HCT116 (cell line): ENCODE measurements at regions not wholly inside any gene's neighbourhood (a gene's known extent, or its start where the extent isn't known, plus 50 kb on each side); places are given as distances from the start of the nearest gene placed in this dataset.

Source experiments
- CEBPB ChIP-seq: IDR thresholded peaks from 2 replicates; pipeline ENCODE4 v1.6.1; 2012; ENCODE audit warnings: low read depth
- EZH2 ChIP-seq: fragments of 200-600 bp; sonication (generic); IDR thresholded peaks from 2 replicates; pipeline ENCODE4 v1.6.1; 2017; ENCODE audit warnings: antibody characterized with exemption, mixed run types
- EZH2phosphoT487 ChIP-seq: fragments of 200-600 bp; IDR thresholded peaks from 2 replicates; pipeline ENCODE4 v1.6.1; 2018; ENCODE audit warnings: antibody characterized with exemption, borderline replicate concordance
- POLR2A ChIP-seq: IDR thresholded peaks from 2 replicates; pipeline ENCODE4 v1.7.0; 2011; ENCODE audit warnings: borderline replicate concordance; ENCODE audit not compliant: insufficient read depth, insufficient read length; ENCODE audit errors: extremely low read depth
- POLR2AphosphoS5 ChIP-seq: IDR thresholded peaks from 2 replicates; pipeline ENCODE4 v1.6.1; 2011; ENCODE audit warnings: mild to moderate bottlenecking, low read depth, low read length, moderate library complexity
- REST ChIP-seq: IDR thresholded peaks from 2 replicates; pipeline ENCODE4 v1.6.1; 2012; ENCODE audit warnings: low read depth
- SIN3A ChIP-seq: IDR thresholded peaks from 2 replicates; pipeline ENCODE4 v1.6.1; 2012; ENCODE audit warnings: low read depth
- SP1 ChIP-seq: IDR thresholded peaks from 2 replicates; pipeline ENCODE4 v1.6.1; 2012; ENCODE audit warnings: low read depth
- TF ChIP-seq, protein P1 (sequence below), 3 experiments: fragments of 200-600 bp in 1 of 3; sonication (generic) in 1 of 3; IDR thresholded peaks in 2 of 3; conservative IDR thresholded peaks in 1 of 3; 2 replicates each; pipeline ENCODE4 v1.5.1; 2012 to 2017; ENCODE audit warnings: low read depth in 2 of 3, low read length in 2 of 3, antibody characterized with exemption in 1 of 3, borderline replicate concordance in 1 of 3, control low read depth in 1 of 3, mild to moderate bottlenecking in 1 of 3, mixed read lengths in 1 of 3, mixed run types in 1 of 3, moderate library complexity in 1 of 3; ENCODE audit not compliant: insufficient read depth in 1 of 3

DNA sequence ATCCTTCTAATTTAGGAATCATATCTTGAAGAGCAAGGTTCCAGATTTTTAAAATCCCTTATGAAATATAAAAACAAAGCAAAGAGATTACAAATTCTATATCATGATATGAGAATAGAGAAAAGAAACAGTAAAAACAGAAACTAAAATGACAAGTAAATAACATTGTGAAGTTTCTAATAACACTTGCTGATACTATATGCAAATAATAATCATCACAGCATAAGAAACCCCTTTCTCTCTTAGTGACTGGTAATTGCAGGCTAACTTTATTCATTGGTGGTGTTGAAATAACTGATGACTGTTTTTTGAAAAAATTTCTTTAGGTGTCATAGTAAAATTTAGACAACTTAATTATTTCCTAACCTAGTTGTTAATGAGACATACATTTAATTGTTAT lies 281.6 kb downstream of the PLA2G4A start:
- TF ChIP-seq, protein P1, sequence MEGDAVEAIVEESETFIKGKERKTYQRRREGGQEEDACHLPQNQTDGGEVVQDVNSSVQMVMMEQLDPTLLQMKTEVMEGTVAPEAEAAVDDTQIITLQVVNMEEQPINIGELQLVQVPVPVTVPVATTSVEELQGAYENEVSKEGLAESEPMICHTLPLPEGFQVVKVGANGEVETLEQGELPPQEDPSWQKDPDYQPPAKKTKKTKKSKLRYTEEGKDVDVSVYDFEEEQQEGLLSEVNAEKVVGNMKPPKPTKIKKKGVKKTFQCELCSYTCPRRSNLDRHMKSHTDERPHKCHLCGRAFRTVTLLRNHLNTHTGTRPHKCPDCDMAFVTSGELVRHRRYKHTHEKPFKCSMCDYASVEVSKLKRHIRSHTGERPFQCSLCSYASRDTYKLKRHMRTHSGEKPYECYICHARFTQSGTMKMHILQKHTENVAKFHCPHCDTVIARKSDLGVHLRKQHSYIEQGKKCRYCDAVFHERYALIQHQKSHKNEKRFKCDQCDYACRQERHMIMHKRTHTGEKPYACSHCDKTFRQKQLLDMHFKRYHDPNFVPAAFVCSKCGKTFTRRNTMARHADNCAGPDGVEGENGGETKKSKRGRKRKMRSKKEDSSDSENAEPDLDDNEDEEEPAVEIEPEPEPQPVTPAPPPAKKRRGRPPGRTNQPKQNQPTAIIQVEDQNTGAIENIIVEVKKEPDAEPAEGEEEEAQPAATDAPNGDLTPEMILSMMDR (IDR thresholded peaks at IDR 0.05 in 2 of 3, conservative IDR thresholded peaks at IDR 0.05 in 1 of 3; ENCODE audit: borderline replicate concordance in 1 of 3, insufficient read depth in 1 of 3, low read depth in 2 of 3, low read length in 2 of 3), result no peak
- TF ChIP-seq REST, result no peak
- TF ChIP-seq POLR2A, result no peak
- TF ChIP-seq POLR2AphosphoS5, result no peak
- TF ChIP-seq SP1, result no peak
- TF ChIP-seq CEBPB, result no peak
- no peak for TF ChIP-seq SIN3A
- no peak for TF ChIP-seq EZH2phosphoT487
- no peak for TF ChIP-seq EZH2
